ENCODE measurements at regions not wholly inside any gene's neighbourhood (a gene's known extent, or its start where the extent isn't known, plus 50 kb on each side); places are given as distances from the start of the nearest gene placed in this dataset.

GRCh38 chr9:75672478-75672877, 218.0 kb upstream of the PCSK5 start:
- Histone ChIP-seq H3K27me3 (ENCODE audit: insufficient read depth, low read depth, low read length) (no peaks in the 10 kb centered on the region), H3K4me2 (ENCODE audit: low read length) (no peak overlapping the region), H3K36me3 (ENCODE audit: insufficient read depth, low read length) (no peaks in the 10 kb centered on the region), H2AFZ (ENCODE audit: low read depth, low read length) (no peak overlapping the region), H4K20me1 (ENCODE audit: insufficient read depth) (no peaks in the 10 kb centered on the region), H3K9me3 (ENCODE audit: low read length) (no peaks in the 10 kb centered on the region), H3K4me3 (ENCODE audit: low read length) (no peak overlapping the region), H3K9me2 (ENCODE audit: insufficient read depth, low read length) (no peaks in the 10 kb centered on the region), H3F3A (ENCODE audit: insufficient read depth, low read length, poor library complexity, severe bottlenecking) (no peaks in the 10 kb centered on the region), H3K79me2 (replicated peaks; ENCODE audit: insufficient read depth, low read length) (no peaks in the 10 kb centered on the region), H3K27ac (ENCODE audit: low read length) (no peak overlapping the region), H3K9ac (ENCODE audit: low read length) (no peak overlapping the region)
- TF ChIP-seq TAF1 (IDR thresholded peaks at IDR 0.05; ENCODE audit: low read depth) (no peak), SMC3 (conservative IDR thresholded peaks at IDR 0.05; ENCODE audit: poor library complexity) (no peak), REST (IDR thresholded peaks at IDR 0.05; ENCODE audit: borderline replicate concordance) (no peak), EZH2 (IDR thresholded peaks at IDR 0.05; ENCODE audit: borderline replicate concordance, insufficient read depth, low read length, poor library complexity, severe bottlenecking) (no peak), EP300 (conservative IDR thresholded peaks at IDR 0.05; ENCODE audit: poor library complexity, severe bottlenecking) (no peak)

- H3K4me3 ChIP-seq (ENCODE audit: low read length), result no peak overlapping the region
- no peaks in the 10 kb centered on the region for H3F3A ChIP-seq (ENCODE audit: insufficient read depth, low read length, poor library complexity, severe bottlenecking)
- no peak overlapping the region for H2AFZ ChIP-seq (ENCODE audit: low read depth, low read length)
- no peaks in the 10 kb centered on the region for H3K9me2 ChIP-seq (ENCODE audit: insufficient read depth, low read length)
- no peaks in the 10 kb centered on the region for H3K27me3 ChIP-seq (ENCODE audit: insufficient read depth, low read depth, low read length)
- no peaks in the 10 kb centered on the region for H3K79me2 ChIP-seq (replicated peaks; ENCODE audit: insufficient read depth, low read length)
- no peak overlapping the region for H3K27ac ChIP-seq (ENCODE audit: low read length)
- no peaks in the 10 kb centered on the region for H3K9me3 ChIP-seq (ENCODE audit: low read length)
- H3K4me2 ChIP-seq (ENCODE audit: low read length), result no peak overlapping the region
- H3K36me3 ChIP-seq (ENCODE audit: insufficient read depth, low read length), result no peaks in the 10 kb centered on the region
- H4K20me1 ChIP-seq (ENCODE audit: insufficient read depth), result no peaks in the 10 kb centered on the region
- no peak overlapping the region for H3K9ac ChIP-seq (ENCODE audit: low read length)
- TF ChIP-seq SMC3 (conservative IDR thresholded peaks at IDR 0.05; ENCODE audit: poor library complexity), result no peak
- no peak for TF ChIP-seq TAF1 (IDR thresholded peaks at IDR 0.05; ENCODE audit: low read depth)
- TF ChIP-seq POLR2AphosphoS5 (IDR thresholded peaks at IDR 0.05), result no peak
- TF ChIP-seq RAD21 (conservative IDR thresholded peaks at IDR 0.05), result no peak
- TF ChIP-seq EZH2 (IDR thresholded peaks at IDR 0.05; ENCODE audit: borderline replicate concordance, insufficient read depth, low read length, poor library complexity, severe bottlenecking), result no peak
- TF ChIP-seq CTCF (IDR thresholded peaks at IDR 0.05; ENCODE audit: poor library complexity, severe bottlenecking), result no peak
- no peak for TF ChIP-seq REST (IDR thresholded peaks at IDR 0.05; ENCODE audit: borderline replicate concordance)
- no peak for TF ChIP-seq MXI1 (conservative IDR thresholded peaks at IDR 0.05; ENCODE audit: poor library complexity, severe bottlenecking)
- no peak for TF ChIP-seq EP300 (conservative IDR thresholded peaks at IDR 0.05; ENCODE audit: poor library complexity, severe bottlenecking)
These were observed 206.9 kb upstream of the PCSK5 start for GRCh38 chr9:75683591-75683990.
